Loucy (cell line): ENCODE measurements at regions not wholly inside any gene's neighbourhood (a gene's known extent, or its start where the extent isn't known, plus 50 kb on each side); places are given as distances from the start of the nearest gene placed in this dataset.

Source experiments
- EZH2phosphoT487 ChIP-seq: fragments of 200-600 bp; IDR thresholded peaks from 2 replicates; pipeline ENCODE4 v1.6.1; 2018; ENCODE audit warnings: antibody characterized with exemption, mild to moderate bottlenecking, moderate library complexity, borderline replicate concordance
- TF ChIP-seq, protein P1 (sequence below): fragments of 200-600 bp; sonication (generic); conservative IDR thresholded peaks from 2 replicates; pipeline ENCODE4 v1.5.1; 2014; ENCODE audit warnings: mild to moderate bottlenecking, antibody characterized with exemption, low read length

DNA sequence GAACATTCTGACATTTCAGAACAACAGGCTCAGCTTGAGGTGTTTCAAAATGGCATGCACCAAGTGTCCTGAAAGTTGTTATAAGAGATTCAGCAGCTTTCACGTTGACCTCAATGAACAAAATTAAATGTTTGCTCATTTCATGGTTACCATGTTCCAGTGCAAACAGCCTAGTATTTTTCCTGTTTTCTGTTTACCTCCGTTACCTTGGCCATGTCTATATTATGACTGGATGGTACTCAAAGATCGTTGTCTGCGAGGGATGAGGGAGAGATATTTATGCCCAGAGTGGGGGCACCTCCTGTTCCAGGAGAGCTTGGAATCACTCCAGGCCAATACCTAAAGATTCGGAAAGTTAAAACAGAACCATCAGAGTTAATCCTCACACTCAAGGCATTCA is 83.8 kb upstream of the SASH1 start:
- TF ChIP-seq, protein P1, sequence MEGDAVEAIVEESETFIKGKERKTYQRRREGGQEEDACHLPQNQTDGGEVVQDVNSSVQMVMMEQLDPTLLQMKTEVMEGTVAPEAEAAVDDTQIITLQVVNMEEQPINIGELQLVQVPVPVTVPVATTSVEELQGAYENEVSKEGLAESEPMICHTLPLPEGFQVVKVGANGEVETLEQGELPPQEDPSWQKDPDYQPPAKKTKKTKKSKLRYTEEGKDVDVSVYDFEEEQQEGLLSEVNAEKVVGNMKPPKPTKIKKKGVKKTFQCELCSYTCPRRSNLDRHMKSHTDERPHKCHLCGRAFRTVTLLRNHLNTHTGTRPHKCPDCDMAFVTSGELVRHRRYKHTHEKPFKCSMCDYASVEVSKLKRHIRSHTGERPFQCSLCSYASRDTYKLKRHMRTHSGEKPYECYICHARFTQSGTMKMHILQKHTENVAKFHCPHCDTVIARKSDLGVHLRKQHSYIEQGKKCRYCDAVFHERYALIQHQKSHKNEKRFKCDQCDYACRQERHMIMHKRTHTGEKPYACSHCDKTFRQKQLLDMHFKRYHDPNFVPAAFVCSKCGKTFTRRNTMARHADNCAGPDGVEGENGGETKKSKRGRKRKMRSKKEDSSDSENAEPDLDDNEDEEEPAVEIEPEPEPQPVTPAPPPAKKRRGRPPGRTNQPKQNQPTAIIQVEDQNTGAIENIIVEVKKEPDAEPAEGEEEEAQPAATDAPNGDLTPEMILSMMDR, result no peak
- no peak for TF ChIP-seq EZH2phosphoT487
